GM21390 (cell line): ENCODE measurements at regions not wholly inside any gene's neighbourhood (a gene's known extent, or its start where the extent isn't known, plus 50 kb on each side); places are given as distances from the start of the nearest gene placed in this dataset.
"Not testable (repeated sequence)": the region's sequence is repeated elsewhere in the genome, so short reads cannot be mapped to it uniquely, and the experiment has no call there.

ENCODE experiments used
- ATAC-seq: cut with Tn5 transposase; IDR thresholded peaks from one replicate; pipeline ENCODE4 v1.9.1; 2021; ENCODE audit not compliant: unreplicated experiment

DNA sequence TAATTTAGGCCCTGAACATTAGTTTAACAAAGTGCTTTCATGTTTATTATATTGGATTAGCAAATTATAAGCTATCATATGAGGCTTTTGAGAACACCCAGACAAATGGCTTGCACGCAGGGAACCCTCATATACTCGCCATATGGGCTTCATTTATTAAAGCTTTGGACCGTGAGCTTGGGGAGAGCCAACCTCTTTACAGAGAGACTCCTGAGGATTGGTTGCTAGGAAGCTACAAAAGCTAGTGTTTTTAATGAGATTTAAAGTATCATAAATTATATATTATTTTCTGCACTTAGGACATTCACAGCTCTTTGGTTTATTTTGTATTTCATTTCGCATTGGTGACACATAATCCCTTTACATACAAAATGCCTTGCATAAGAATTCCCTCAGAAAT is 193.8 kb upstream of the TOX3 start:
- ATAC-seq = no peak

DNA sequence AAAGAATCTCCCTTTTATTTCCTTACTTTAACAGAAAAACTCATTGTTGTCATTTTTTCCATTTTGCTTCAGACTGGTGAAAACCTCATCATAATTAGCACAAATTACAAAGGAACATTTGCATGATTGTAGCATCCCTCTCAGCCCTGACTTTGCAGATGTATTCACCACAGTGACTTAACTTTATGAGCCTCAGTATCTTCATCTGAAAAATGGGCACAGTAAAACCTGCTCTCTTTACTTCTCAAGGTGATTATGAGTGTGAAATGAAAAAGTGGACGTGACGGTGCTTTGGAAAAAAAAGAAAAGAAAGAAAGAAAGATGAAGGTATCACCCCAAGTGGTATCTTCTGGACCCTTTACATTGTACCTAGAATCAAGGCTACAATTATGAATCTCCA is 193.4 kb upstream of the TOX3 start:
- no peak for ATAC-seq

DNA sequence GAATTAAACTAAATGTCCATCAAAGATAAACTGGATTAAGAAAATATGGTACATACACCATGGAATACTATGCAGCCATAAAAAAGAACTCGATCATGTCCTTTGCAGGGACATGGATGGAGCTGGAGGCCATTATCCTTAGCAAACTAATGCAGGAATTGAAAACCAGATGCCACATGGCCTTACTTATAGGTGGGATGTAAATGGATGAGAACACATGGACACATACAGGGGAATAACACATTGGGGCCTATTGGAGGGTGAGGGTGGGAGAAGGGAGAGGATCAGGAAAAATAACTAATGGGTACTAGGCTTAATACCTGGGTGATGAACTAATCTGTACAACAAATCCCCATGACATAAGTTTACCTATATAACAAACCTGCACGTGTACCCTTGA is 192.0 kb upstream of the TOX3 start:
- ATAC-seq = not testable (repeated sequence)

DNA sequence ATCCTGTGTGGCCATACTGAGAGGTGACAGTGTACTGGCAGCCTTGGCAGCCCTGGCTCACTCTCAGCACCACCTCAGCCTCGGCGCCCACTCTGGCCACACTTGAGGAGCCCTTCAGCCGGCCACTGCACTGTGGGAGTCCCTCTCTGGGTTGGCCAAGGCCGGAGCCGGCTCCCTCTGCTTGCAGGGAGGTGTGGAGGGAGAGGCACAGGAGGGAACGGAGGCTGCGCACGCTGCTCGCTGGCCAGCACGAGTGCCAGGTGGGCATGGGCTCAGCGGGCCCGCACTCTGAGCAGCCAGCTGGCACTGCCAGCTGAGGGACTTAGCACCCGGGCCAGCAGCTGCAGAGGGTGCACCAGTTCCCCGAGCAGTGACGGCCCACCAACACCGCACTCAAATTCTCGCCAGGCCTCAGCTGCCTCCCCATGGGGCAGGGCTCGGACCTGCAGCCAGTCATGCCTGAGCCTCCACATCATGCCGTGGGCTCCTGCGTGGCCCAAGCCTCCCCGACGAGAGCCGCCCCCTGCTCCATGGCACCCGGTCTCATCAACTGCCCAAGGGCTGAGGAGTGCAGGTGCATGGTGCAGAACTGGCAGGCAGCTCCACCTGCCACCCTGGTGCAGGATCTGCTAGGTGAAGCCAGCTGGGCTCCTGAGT is 184.4 kb upstream of the TOX3 start:
- ATAC-seq = no peak

DNA sequence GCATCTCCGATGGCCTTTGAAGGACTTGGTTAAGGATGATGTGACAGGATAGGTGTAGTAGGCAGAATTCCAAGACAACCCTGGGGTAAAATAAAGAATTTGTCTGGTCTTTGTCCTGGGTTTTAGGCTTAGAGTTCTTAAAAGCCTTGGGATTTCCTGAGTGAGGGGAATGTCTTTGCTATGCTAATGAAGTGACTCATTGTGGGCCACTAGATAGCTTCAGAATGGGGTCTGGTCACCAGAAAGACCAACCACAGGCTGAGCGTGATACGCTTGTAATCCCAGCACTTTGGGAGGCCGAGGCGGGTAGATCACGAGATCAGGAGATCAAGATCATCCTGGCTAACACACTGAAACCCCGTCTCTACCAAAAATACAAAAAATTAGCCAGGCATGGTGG is 182.8 kb upstream of the TOX3 start:
- ATAC-seq = no peak

DNA sequence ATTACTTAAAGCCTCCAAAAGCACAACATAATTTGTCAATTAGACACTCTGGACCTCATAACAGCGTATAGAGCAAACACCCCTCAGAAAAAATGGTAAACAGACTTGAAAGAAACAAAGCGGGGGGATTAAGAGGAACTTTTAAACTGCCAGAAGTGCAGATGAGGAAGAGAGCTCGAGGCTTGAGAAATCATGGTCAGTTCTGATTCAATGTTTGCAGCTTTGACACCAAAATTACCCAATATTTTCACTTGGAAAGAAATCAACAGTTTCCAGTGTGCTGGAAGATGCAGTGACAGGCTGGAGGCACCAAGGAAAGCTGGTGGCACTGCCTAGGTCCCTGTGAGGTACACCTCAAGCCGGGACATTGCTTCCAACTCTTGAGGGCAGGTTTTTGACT is 180.9 kb upstream of the TOX3 start:
- no peak for ATAC-seq

DNA sequence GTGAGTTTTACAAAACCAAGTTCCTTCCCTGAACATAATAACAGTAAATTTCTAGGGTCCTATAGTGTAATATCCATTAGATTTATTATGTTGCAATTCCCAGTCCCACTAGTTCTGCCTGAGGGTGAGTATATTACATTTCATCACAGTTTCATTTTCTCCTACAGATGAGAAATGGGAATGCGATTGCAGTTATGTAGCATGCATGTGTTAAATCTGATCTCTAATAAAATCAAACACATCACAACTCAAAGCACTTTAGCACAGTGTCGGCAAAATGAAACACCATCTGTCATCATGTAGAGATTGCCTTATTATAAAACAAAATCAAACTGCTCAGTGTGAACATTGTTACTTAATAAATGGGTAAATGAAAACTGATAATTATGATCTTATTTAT is 180.5 kb upstream of the TOX3 start:
- ATAC-seq = no peak

DNA sequence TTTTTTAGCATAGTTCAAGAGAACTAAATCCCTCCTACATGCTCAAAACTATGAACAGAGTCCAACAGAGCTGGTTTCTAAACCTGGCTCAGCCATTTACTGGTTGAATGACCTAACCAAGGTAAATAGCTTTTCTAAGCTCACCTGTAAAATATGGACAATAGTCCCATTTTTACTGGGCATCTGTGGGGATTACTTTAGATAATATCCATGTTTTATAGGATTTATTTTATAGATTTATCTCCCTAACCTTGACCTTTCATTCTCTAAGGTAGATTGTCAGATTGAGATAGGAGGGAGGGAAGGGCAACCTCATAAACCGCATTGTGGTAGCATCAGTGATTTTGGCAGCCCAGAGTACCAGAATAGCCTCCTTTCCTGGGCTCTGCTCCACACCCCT is 178.5 kb upstream of the TOX3 start:
- no peak for ATAC-seq

DNA sequence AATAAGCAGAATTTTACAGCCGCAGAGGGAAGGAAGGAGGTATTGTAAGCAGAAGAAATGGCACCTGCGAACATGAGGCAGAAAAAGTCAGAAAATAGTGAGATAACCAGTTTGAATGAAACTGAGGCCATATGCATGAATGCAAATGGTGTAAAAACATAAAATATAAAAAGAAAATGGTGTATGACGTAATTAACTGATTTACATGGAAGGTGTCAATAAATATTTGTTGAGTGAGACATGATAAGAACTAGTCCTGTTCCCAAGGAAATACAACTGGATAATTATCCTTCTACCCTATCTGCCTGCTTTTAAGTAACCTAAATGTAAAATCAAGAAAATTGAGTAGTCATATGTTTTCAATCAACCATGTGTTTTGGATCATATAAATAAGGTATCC is 178.1 kb upstream of the TOX3 start:
- ATAC-seq = no peak

DNA sequence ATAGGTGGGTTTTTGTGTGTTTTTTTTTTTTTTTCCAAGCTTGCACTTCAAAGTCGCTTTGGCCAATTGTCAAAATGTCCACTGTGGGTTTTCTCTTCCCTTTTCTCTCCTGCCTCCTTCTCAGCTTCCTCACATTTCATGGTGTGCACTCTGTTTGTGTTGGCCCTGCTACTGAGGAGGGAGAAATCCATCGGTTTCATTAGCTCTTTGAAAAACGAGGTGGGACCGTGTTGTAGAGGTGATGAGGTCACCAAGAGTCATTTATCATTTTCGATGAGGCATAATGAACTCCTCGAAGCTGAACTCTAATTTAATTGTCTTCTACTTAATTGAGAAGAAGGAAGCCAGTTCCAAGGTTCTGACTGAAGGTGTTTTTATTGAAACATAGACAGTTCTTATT is 174.4 kb upstream of the TOX3 start:
- ATAC-seq = no peak

DNA sequence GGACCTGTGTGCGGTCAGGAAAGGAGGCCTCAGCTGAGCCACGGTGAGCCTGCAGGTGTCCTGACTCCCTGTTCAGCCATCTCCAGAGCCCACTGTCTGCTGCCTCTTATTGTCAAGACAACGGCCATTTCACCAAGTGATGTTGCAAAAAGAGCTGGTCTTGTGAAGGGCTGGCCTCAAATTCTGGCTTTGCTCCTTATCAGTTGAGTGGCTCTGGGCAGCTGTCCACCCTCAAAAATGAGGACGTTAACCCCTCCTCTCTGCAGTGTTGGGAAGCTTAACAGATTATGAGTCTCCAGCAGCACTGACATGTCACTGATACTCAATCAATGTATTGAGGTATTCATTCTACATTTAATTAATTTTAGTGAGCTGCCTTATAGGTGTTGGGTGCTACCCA is 171.1 kb upstream of the TOX3 start:
- ATAC-seq = no peak

DNA sequence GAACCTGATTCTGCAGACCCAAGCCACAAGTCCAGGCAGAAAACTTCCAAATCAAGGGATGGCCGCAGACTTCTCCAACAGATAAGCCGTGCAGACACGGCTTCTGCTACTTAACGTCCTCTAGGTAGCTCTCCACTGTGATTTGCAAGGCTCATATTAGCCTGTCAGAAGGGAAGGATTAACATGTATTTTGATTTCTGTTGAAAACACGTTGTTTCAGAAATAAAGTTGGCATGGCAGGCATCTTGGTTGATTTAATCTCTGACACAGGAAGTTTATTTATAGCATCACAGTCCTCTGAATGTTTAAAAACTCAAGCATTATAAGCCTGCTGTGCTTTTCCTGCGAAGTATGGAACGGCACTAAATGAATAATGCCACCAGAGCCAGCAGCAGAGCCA is 166.8 kb upstream of the TOX3 start:
- no peak for ATAC-seq

DNA sequence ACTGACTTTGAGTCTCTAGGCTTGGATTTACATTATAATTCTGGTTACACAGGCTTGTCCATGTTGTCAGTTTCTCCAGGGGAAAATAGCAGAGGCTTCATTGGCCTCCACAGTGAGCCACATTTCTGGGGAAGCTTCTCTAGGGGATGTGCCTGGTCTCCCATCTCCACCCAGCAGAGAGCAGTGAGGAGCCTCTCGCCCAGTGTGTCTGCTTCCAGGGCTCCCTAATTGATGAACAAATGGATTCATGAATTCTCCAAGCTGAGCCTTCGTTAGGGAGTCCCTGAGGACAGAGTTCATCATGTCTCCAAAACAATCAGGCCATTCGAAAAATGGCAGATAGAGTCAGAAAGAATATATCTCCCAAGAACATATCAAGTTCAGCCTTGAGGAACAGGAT is 162.4 kb upstream of the TOX3 start:
- ATAC-seq = no peak

DNA sequence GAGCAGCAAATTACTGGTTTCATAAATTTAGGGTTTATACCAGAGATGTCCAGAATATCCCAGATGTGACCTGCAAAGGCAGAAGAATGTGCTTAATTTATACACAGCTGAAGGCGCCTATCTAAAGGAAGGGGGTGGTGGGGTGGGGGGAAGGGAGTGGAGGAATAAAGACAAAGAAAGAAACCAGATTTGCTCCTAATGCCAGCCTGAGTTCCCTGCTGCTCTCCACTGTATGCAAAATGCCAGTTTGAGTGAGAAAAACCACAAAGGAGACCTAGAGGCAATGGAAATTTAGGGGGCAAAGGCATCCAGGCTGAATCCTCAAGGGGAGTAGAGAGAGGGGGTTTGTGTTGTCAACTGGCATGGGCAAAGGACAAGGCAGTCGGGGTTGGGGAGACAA is 161.5 kb upstream of the TOX3 start:
- ATAC-seq = no peak

DNA sequence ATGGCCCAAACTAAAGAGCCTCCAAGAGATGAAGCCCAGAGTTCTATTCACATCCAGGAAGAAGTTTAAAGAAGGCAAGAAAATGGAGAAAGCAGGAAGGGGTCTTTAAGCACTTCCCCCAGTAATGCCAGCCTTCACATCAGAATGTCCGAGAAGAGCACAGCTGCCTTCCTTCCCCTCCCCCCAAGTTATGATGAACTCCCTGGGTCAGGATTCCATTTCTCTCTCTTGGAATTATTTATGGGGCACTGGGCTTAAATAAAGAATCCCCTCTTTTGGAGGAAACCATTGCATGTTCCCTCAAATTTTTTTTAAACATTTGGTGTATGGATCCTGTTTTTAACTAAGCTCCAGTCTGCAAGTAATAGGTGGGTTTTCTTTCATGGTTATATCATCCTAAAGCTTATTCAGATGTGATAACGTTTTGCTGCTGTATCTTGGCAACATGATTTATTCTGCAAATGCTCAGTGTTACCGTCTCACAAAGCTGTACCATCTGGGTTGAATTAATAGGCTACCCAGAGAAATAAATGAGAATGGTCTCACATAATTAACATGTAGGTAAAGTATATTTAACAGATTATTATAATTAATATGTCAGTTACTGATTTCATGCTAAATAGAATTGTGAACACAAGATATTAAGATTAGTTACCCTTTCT is 160.9 kb upstream of the TOX3 start:
- ATAC-seq = no peak

DNA sequence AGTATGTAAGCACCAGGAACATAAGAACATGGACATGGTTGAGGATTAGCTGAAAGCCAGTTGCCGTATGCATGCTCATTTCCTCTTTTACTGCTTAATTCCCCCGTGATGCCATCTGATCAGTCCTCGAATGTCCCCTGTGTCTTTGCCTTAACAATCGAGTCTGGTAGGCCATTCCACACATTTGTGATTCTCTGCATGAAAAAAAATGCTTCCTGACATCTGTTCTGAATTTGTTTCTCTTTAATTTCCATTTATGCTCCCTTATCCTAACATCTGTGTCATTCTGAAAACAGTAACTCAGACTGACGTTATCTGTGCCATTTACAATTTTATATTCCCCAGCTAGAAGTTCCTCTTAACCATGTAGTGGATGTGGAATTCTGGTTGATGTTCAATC is 158.2 kb upstream of the TOX3 start:
- no peak for ATAC-seq

DNA sequence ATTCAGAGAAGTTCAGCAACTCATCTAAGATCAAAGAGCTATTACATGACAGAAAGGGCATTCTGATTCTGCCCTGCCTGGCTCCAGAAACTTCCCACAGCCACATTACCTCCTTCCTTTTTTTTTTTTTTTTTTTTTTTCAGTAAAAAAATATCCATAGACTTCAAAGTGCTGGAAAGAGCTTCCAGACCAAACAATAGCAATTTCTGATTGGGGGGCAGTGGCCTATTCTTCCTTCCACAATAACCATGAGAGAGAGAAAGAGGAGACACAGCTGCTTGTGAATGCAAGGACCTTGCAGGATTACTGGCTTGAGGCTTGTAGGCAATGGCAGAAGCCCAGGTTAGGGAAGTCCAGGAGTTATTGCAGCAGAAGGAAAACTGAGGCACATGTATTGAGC is 151.0 kb upstream of the TOX3 start:
- no peak for ATAC-seq

DNA sequence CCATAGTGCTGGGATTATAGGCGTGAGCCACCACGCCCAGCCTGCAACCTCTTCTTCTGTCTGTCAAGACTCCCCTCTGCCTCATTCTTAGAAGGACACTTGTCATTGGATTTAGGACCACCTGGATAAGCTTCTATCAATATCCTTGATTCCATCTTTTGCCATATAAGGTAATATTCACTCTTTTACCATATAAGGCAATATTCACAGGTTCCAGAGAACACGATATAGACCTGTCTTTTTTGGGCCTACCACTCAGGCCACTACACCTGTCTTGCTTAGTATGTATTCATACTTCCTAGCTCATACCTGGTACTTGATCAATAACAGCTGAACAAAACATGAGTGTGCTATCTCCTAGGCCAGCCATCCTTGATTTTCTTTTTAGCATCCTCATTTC is 149.2 kb upstream of the TOX3 start:
- no peak for ATAC-seq

DNA sequence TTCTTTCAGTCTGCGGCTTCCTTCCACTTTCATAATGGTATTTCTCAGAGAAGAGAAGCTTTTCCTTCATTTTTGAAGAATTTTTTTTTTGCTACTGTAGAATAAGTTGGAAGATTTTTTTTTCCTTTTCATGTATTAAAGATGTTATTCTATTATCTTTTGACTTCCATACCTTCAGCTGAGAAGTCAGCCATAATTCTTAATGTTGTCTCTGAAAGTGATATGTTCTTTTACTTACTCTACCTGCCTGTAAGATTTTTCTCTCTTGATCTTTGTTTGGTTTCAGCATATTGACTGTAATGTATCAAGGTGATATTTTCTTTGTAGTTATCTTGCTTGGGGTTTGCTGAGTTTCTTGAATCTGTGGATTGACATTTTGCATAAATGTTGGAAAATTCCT is 143.5 kb upstream of the TOX3 start:
- ATAC-seq = no peak

DNA sequence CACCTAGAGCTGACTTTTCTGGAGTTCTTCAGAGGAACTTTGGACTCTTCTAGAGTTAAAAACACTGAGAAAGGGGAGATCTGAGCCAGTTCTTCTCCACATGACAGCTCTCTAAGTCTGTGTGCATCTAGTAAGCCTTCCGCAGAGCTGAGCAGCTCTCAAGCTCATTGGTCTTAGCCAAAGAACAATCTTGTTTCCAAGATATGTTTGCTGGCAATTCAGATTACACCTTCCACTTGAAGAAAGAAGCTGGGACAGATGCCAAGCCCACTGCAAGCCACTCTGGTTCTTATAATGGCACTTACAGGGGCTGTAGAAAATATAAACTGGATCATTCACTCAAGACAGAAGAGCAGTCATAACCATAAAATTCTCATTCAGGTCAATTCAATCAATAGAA is 134.1 kb upstream of the TOX3 start:
- no peak for ATAC-seq

DNA sequence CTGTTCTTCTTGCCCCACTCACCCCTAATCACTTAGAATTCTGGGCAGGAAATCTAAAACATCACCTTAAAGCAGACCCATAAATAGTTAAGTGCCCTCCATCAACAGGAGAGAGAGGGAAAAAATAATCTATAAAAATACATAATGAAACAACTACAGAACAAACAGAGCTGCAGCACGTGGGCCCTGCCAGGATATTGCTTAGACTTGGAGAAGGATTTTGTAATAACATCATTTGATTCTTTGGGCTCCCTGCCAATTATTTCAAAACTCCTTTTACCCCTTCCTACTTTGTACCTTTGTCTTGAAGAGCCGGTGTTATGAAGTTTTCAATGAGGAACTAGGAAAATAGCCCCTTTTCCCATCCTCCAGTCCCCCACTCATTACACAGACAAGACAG is 130.6 kb upstream of the TOX3 start:
- ATAC-seq = no peak

DNA sequence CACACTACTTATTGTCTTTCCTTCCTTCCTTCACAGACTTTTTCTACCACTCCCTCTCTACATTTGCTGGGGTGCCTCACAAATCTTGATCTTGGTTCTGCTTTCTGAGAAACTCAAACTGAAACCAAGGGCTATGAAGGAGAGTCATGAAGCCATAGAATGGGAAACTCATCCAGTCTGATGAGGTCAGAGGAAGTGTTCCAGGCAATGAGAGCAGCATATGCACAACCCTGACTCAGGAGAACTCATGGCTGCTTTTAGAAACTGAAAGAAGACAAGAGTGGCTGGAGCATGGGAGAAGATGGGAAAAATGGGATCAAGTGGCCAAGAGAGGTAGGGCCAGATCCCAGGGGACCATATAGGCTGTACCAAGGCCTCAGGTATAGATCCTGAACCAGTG is 130.0 kb upstream of the TOX3 start:
- ATAC-seq = no peak

DNA sequence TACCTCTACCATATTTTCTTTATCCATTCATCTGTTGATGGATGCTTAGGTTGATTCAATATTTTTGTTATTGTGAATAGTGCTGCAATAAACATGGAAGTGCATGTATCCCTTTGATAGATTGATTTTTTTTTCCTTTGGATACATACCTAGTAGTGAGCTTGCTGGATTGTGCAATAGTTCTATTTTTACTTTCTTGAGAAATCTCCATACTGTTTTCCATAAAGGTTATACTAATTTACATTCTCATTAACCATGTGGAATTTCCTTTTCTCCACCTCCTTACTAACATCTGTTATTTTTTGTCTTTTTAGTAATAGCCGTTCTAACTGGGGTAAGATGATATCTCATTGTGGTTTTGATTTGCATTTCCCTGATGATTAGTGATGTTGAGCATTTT is 124.6 kb upstream of the TOX3 start:
- ATAC-seq = no peak
